Calu3 (cell line): ENCODE measurements at regions not wholly inside any gene's neighbourhood (a gene's known extent, or its start where the extent isn't known, plus 50 kb on each side); places are given as distances from the start of the nearest gene placed in this dataset.
"Not testable (repeated sequence)": the region's sequence is repeated elsewhere in the genome, so short reads cannot be mapped to it uniquely, and the experiment has no call there.

Experiments
- BruUV-seq: library from RNA; stranded (reverse); fragments of 400-500 nt; replicated peaks from 2 replicates; lab custom pipeline; 2021; lab: Mats Ljungman, UMichigan
- CTCF ChIA-PET: fragments of 300-600 bp; sonication (Branson Sonifier 250); formaldehyde crosslinking; loops from one replicate; lab custom pipeline; 2022; ENCODE audit warnings: antibody characterized with exemption; lab: Charles Lee
- DNase-seq: peaks from one replicate; pipeline ENCODE4 v3.0.0; 2022
- H3K27ac Mint-ChIP-seq: one replicate; pipeline ENCODE4 v1.8.0; 2022; ENCODE audit warnings: mixed read lengths; ENCODE audit not compliant: unreplicated experiment
- H3K27me3 Mint-ChIP-seq: one replicate; pipeline ENCODE4 v1.8.0; 2022; ENCODE audit warnings: mixed read lengths; ENCODE audit not compliant: unreplicated experiment
- H3K36me3 Mint-ChIP-seq: one replicate; pipeline ENCODE4 v1.8.0; 2022; ENCODE audit warnings: mild to moderate bottlenecking, moderate library complexity, mixed read lengths; ENCODE audit not compliant: insufficient read depth, unreplicated experiment
- H3K4me1 Mint-ChIP-seq: one replicate; pipeline ENCODE4 v1.8.0; 2022; ENCODE audit warnings: mild to moderate bottlenecking, low read depth, mixed read lengths; ENCODE audit not compliant: unreplicated experiment
- H3K4me3 Mint-ChIP-seq: one replicate; pipeline ENCODE4 v1.8.0; 2022; ENCODE audit warnings: mild to moderate bottlenecking, low read depth, moderate library complexity, mixed read lengths; ENCODE audit not compliant: unreplicated experiment
- H3K9me3 Mint-ChIP-seq: one replicate; pipeline ENCODE4 v1.8.0; 2022; ENCODE audit warnings: low read depth, mixed read lengths; ENCODE audit not compliant: unreplicated experiment
- CTCF ChIP-seq: fragments of 200-600 bp; IDR thresholded peaks from one replicate; pipeline ENCODE4 v1.8.0; 2022; ENCODE audit warnings: antibody characterized with exemption; ENCODE audit not compliant: unreplicated experiment
- intact Hi-C: fragments of 100-400 bp; cut with micrococcal nuclease; formaldehyde crosslinking; loops from one replicate; pipeline ENCODE4 v1.10.0; 2022; ENCODE audit not compliant: unreplicated experiment

GRCh38 chr5:88021141-88021540, 247.5 kb downstream of the TMEM161B start:
- DNase-seq, result no peak
- Mint-ChIP-seq H3K4me3 (no peak overlapping the region), H3K4me1 (no peaks in the 10 kb centered on the region), H3K27ac (no peak overlapping the region), H3K36me3 (no peaks in the 10 kb centered on the region), H3K9me3 (no peaks in the 10 kb centered on the region), H3K27me3 (no peaks in the 10 kb centered on the region)
- no TSS peak for BruUV-seq
- intact Hi-C loops, result no loop called here
- CTCF ChIA-PET, result no interaction called here
- TF ChIP-seq CTCF, result no peak

- H3K36me3 Mint-ChIP-seq, H3K4me1 Mint-ChIP-seq, H3K27ac Mint-ChIP-seq, H3K9me3 Mint-ChIP-seq, H3K27me3 Mint-ChIP-seq, intact Hi-C loops, BruUV-seq, DNase-seq, CTCF ChIA-PET, H3K4me3 Mint-ChIP-seq: not testable (repeated sequence)
These were observed 253.7 kb downstream of the TMEM161B start for GRCh38 chr5:88014984-88015383.

GRCh38 chr5:88000877-88001276, 267.8 kb downstream of the TMEM161B start:
- CTCF ChIA-PET, result no interaction called here
- no peaks in the 10 kb centered on the region for H3K36me3 Mint-ChIP-seq
- no TSS peak for BruUV-seq

GRCh38 chr5:87997662-87998061, 271.0 kb downstream of the TMEM161B start:
- no peaks in the 10 kb centered on the region for H3K36me3 Mint-ChIP-seq
- intact Hi-C loops, result no loop called here
- no peak for TF ChIP-seq CTCF
- no peak overlapping the region for H3K27ac Mint-ChIP-seq
- CTCF ChIA-PET, result interaction anchor here (0.9 kb wide), 1 partner anchor 216 kb away, joined by 3 read pairs; no protein-coding TSS in a partner anchor
- H3K4me3 Mint-ChIP-seq, result no peak overlapping the region
- DNase-seq, result no peak
- BruUV-seq, result no TSS peak
- H3K27me3 Mint-ChIP-seq, result peaks cover 14% of the 10 kb centered on the region
- peaks cover 5% of the 10 kb centered on the region for H3K4me1 Mint-ChIP-seq
- peaks cover 3% of the 10 kb centered on the region for H3K9me3 Mint-ChIP-seq

More at GRCh38 chr5:88000877-88001276, 267.8 kb downstream of the TMEM161B start:
- no peak for TF ChIP-seq CTCF
- no peaks in the 10 kb centered on the region for H3K27me3 Mint-ChIP-seq
- peaks cover 13% of the 10 kb centered on the region for H3K4me1 Mint-ChIP-seq
- intact Hi-C loops, result no loop called here
- no peaks in the 10 kb centered on the region for H3K9me3 Mint-ChIP-seq
- DNase-seq, result no peak
- H3K4me3 Mint-ChIP-seq, result no peak overlapping the region
- no peak overlapping the region for H3K27ac Mint-ChIP-seq

GRCh38 chr5:87966213-87966612, 302.4 kb downstream of the TMEM161B start:
- no TSS peak for BruUV-seq
- DNase-seq, result no peak
- Mint-ChIP-seq H3K27ac (no peak overlapping the region), H3K4me3 (no peak overlapping the region), H3K4me1 (peaks cover 5% of the 10 kb centered on the region), H3K9me3 (no peaks in the 10 kb centered on the region), H3K36me3 (no peaks in the 10 kb centered on the region), H3K27me3 (no peaks in the 10 kb centered on the region)
- TF ChIP-seq CTCF, result no peak
- intact Hi-C loops, result no loop called here
- CTCF ChIA-PET, result no interaction called here
